CD4-positive, alpha-beta T cell (primary cell): ENCODE measurements at regions not wholly inside any gene's neighbourhood (a gene's known extent, or its start where the extent isn't known, plus 50 kb on each side); places are given as distances from the start of the nearest gene placed in this dataset.

Experiments used
- ATAC-seq: fragments of 200-7000 bp; cut with Tn5 transposase; one replicate; pipeline ENCODE4 v1.10.0; 2022; ENCODE audit warnings: mild to moderate bottlenecking; ENCODE audit not compliant: poor library complexity
- CTCF ChIA-PET: fragments of 350-600 bp; sonication (Branson Sonifier 250); formaldehyde crosslinking; loops from one replicate; lab custom pipeline; 2021; ENCODE audit warnings: antibody characterized with exemption, inconsistent platforms; lab: Charles Lee
- POLR2A ChIA-PET: fragments of 350-600 bp; sonication (Branson Sonifier 250); formaldehyde crosslinking; loops from one replicate; lab custom pipeline; 2021; ENCODE audit warnings: antibody characterized with exemption, inconsistent platforms; lab: Charles Lee
- DNase-seq, 14 experiments: peaks; one replicate each; pipeline ENCODE4 v3.0.0-alpha.2; 2013 to 2020; ENCODE audit warnings: mixed read lengths in 2 of 14
- H3K27ac ChIP-seq, 2 donors: one replicate each; pipeline versions ENCODE4 v1.5.1 to v1.7.0; 2013; ENCODE audit warnings: low read length in 2 of 2, low read depth in 1 of 2, mild to moderate bottlenecking in 1 of 2
- H3K27me3 ChIP-seq, 2 experiments: 1 replicate in 1 of 2; 2 replicates in 1 of 2; pipeline versions ENCODE4 v1.6.1 to v1.7.0; 2013; ENCODE audit warnings: low read length in 2 of 2, control low read depth in 1 of 2, mild to moderate bottlenecking in 1 of 2, moderate library complexity in 1 of 2; ENCODE audit not compliant: insufficient read depth in 2 of 2, control insufficient read depth in 1 of 2
- H3K36me3 ChIP-seq: one replicate; pipeline ENCODE4 v1.6.1; 2013; ENCODE audit warnings: low read length, control low read depth; ENCODE audit not compliant: insufficient read depth
- H3K4me1 ChIP-seq: one replicate; pipeline ENCODE4 v1.6.1; 2013; ENCODE audit warnings: low read length, control low read depth; ENCODE audit not compliant: insufficient read depth
- H3K4me3 ChIP-seq: one replicate; pipeline ENCODE4 v1.5.1; 2013; ENCODE audit warnings: mild to moderate bottlenecking, low read length, moderate library complexity
- H3K9me3 ChIP-seq, 2 experiments: 1 replicate in 1 of 2; 2 replicates in 1 of 2; pipeline versions ENCODE4 v1.6.1 to v1.7.0; 2013; ENCODE audit warnings: low read length in 2 of 2, mild to moderate bottlenecking in 2 of 2, control low read depth in 1 of 2, moderate library complexity in 1 of 2; ENCODE audit not compliant: control insufficient read depth in 1 of 2, insufficient read depth in 1 of 2
- H3K27ac Mint-ChIP-seq: one replicate; pipeline ENCODE4 v1.8.0; 2020; ENCODE audit warnings: mixed read lengths
- H3K27me3 Mint-ChIP-seq: one replicate; pipeline ENCODE4 v1.8.0; 2021; ENCODE audit warnings: mixed read lengths
- H3K36me3 Mint-ChIP-seq: one replicate; pipeline ENCODE4 v1.8.0; 2021; ENCODE audit warnings: low read depth, mixed read lengths
- H3K4me1 Mint-ChIP-seq: one replicate; pipeline ENCODE4 v1.8.0; 2021; ENCODE audit warnings: low read depth, mixed read lengths
- H3K4me3 Mint-ChIP-seq: one replicate; pipeline ENCODE4 v1.8.0; 2020; ENCODE audit warnings: mild to moderate bottlenecking, mixed read lengths
- H3K9me3 Mint-ChIP-seq: one replicate; pipeline ENCODE4 v1.8.0; 2020; ENCODE audit warnings: mixed read lengths
- CTCF ChIP-seq: fragments of 200-600 bp; IDR thresholded peaks from one replicate; pipeline ENCODE4 v1.8.0; 2022; ENCODE audit warnings: antibody characterized with exemption, mild to moderate bottlenecking
- intact Hi-C, 2 experiments: fragments of 100-400 bp; cut with DNase I in 1 of 2; cut with micrococcal nuclease in 1 of 2; formaldehyde crosslinking; loops; one replicate each; pipeline versions ENCODE4 v1.15.1 to v1.9.0; 2023 to 2025; cut with DNase I, micrococcal nuclease

- TF ChIP-seq CTCF = no peak
- Histone ChIP-seq H3K36me3 (no peaks in the 10 kb centered on the region), H3K27me3 (no peaks in the 10 kb centered on the region), H3K4me1 (no peaks in the 10 kb centered on the region), H3K27ac (no peak overlapping the region), H3K9me3 (peaks cover 0 to 3% of the 10 kb centered on the region in 2 experiments), H3K4me3 (no peak overlapping the region)
- no peaks in the 10 kb centered on the region for H3K36me3 Mint-ChIP-seq
- no peaks in the 10 kb centered on the region for H3K9me3 Mint-ChIP-seq
- ATAC-seq (no peak), DNase-seq (no peak)
- no peak overlapping the region for H3K4me3 Mint-ChIP-seq
- H3K4me1 Mint-ChIP-seq = no peaks in the 10 kb centered on the region
- no peaks in the 10 kb centered on the region for H3K27me3 Mint-ChIP-seq
- intact Hi-C loops = no loop called here
- POLR2A ChIA-PET = no interaction called here
- H3K27ac Mint-ChIP-seq = no peak overlapping the region
- CTCF ChIA-PET = no interaction called here
Measured at GRCh38 chr3:15886521-15886920, 88.7 kb upstream of the ANKRD28 start.

- H3K9me3 Mint-ChIP-seq = no peaks in the 10 kb centered on the region
Measured at GRCh38 chr3:15887261-15887660, 89.5 kb upstream of the ANKRD28 start.

GRCh38 chr3:15889936-15890335 lies 92.2 kb upstream of the ANKRD28 start:
- ATAC-seq (no peak), DNase-seq (no peak)
- no peaks in the 10 kb centered on the region for H3K36me3 ChIP-seq
- ChIA-PET POLR2A (no interaction called here), CTCF (no interaction called here)
- Mint-ChIP-seq H3K4me1 (no peaks in the 10 kb centered on the region), H3K9me3 (no peaks in the 10 kb centered on the region), H3K27ac (no peak overlapping the region), H3K27me3 (no peaks in the 10 kb centered on the region), H3K36me3 (no peaks in the 10 kb centered on the region), H3K4me3 (no peak overlapping the region)
- no peaks in the 10 kb centered on the region for H3K4me1 ChIP-seq
- no peaks in the 10 kb centered on the region for H3K27me3 ChIP-seq
- H3K9me3 ChIP-seq = peaks cover 0 to 3% of the 10 kb centered on the region in 2 experiments
- no peak for TF ChIP-seq CTCF
- H3K27ac ChIP-seq = no peak overlapping the region
- no peak overlapping the region for H3K4me3 ChIP-seq
- intact Hi-C loops = no loop called here

More at GRCh38 chr3:15887261-15887660, 89.5 kb upstream of the ANKRD28 start:
- Mint-ChIP-seq H3K4me1 (no peaks in the 10 kb centered on the region), H3K27ac (no peak overlapping the region), H3K36me3 (no peaks in the 10 kb centered on the region), H3K27me3 (no peaks in the 10 kb centered on the region), H3K4me3 (no peak overlapping the region)
- CTCF ChIA-PET = no interaction called here
- Histone ChIP-seq H3K27me3 (no peaks in the 10 kb centered on the region), H3K9me3 (peaks cover 0 to 3% of the 10 kb centered on the region in 2 experiments), H3K36me3 (no peaks in the 10 kb centered on the region), H3K4me1 (no peaks in the 10 kb centered on the region), H3K4me3 (no peak overlapping the region), H3K27ac (no peak overlapping the region)
- TF ChIP-seq CTCF = no peak
- POLR2A ChIA-PET = no interaction called here
- ATAC-seq (no peak), DNase-seq (no peak)
- intact Hi-C loops = no loop called here
